Calu3 (cell line): ENCODE measurements at regions not wholly inside any gene's neighbourhood (a gene's known extent, or its start where the extent isn't known, plus 50 kb on each side); places are given as distances from the start of the nearest gene placed in this dataset.

Source experiments
- BruUV-seq: library from RNA; stranded (reverse); fragments of 400-500 nt; replicated peaks from 2 replicates; lab custom pipeline; 2021; lab: Mats Ljungman, UMichigan
- CTCF ChIA-PET: fragments of 300-600 bp; sonication (Branson Sonifier 250); formaldehyde crosslinking; loops from one replicate; lab custom pipeline; 2022; ENCODE audit warnings: antibody characterized with exemption; lab: Charles Lee
- DNase-seq: peaks from one replicate; pipeline ENCODE4 v3.0.0; 2022
- H3K27ac Mint-ChIP-seq: one replicate; pipeline ENCODE4 v1.8.0; 2022; ENCODE audit warnings: mixed read lengths; ENCODE audit not compliant: unreplicated experiment
- H3K27me3 Mint-ChIP-seq: one replicate; pipeline ENCODE4 v1.8.0; 2022; ENCODE audit warnings: mixed read lengths; ENCODE audit not compliant: unreplicated experiment
- H3K36me3 Mint-ChIP-seq: one replicate; pipeline ENCODE4 v1.8.0; 2022; ENCODE audit warnings: mild to moderate bottlenecking, moderate library complexity, mixed read lengths; ENCODE audit not compliant: insufficient read depth, unreplicated experiment
- H3K4me1 Mint-ChIP-seq: one replicate; pipeline ENCODE4 v1.8.0; 2022; ENCODE audit warnings: mild to moderate bottlenecking, low read depth, mixed read lengths; ENCODE audit not compliant: unreplicated experiment
- H3K4me3 Mint-ChIP-seq: one replicate; pipeline ENCODE4 v1.8.0; 2022; ENCODE audit warnings: mild to moderate bottlenecking, low read depth, moderate library complexity, mixed read lengths; ENCODE audit not compliant: unreplicated experiment
- H3K9me3 Mint-ChIP-seq: one replicate; pipeline ENCODE4 v1.8.0; 2022; ENCODE audit warnings: low read depth, mixed read lengths; ENCODE audit not compliant: unreplicated experiment
- CTCF ChIP-seq: fragments of 200-600 bp; IDR thresholded peaks from one replicate; pipeline ENCODE4 v1.8.0; 2022; ENCODE audit warnings: antibody characterized with exemption; ENCODE audit not compliant: unreplicated experiment
- intact Hi-C: fragments of 100-400 bp; cut with micrococcal nuclease; formaldehyde crosslinking; loops from one replicate; pipeline ENCODE4 v1.10.0; 2022; ENCODE audit not compliant: unreplicated experiment

GRCh38 chr4:130576218-130576617 is 1480.3 kb downstream of the C4orf33 start:
- Mint-ChIP-seq H3K4me1 (no peaks in the 10 kb centered on the region), H3K36me3 (no peaks in the 10 kb centered on the region), H3K27ac (no peak overlapping the region), H3K27me3 (no peaks in the 10 kb centered on the region), H3K9me3 (no peaks in the 10 kb centered on the region), H3K4me3 (no peak overlapping the region)
- no peak for DNase-seq
- BruUV-seq = no TSS peak
- no peak for TF ChIP-seq CTCF
- CTCF ChIA-PET = no interaction called here
- intact Hi-C loops = no loop called here

GRCh38 chr4:130591091-130591490 is 1495.1 kb downstream of the C4orf33 start:
- Mint-ChIP-seq H3K9me3 (no peaks in the 10 kb centered on the region), H3K36me3 (no peaks in the 10 kb centered on the region), H3K27me3 (no peaks in the 10 kb centered on the region), H3K4me1 (no peaks in the 10 kb centered on the region), H3K4me3 (no peak overlapping the region), H3K27ac (no peak overlapping the region)
- no peak for DNase-seq
- CTCF ChIA-PET = no interaction called here
- no peak for TF ChIP-seq CTCF
- BruUV-seq = no TSS peak
- intact Hi-C loops = no loop called here

- no TSS peak for BruUV-seq
- Mint-ChIP-seq H3K27ac (no peak overlapping the region), H3K4me3 (no peak overlapping the region), H3K27me3 (no peaks in the 10 kb centered on the region), H3K36me3 (no peaks in the 10 kb centered on the region), H3K9me3 (peaks cover 5% of the 10 kb centered on the region), H3K4me1 (peaks cover 9% of the 10 kb centered on the region)
- intact Hi-C loops = no loop called here
- no peak for DNase-seq
- TF ChIP-seq CTCF = no peak
- CTCF ChIA-PET = no interaction called here
Observed at GRCh38 chr4:130600706-130601105, 1504.8 kb downstream of the C4orf33 start.

GRCh38 chr4:130603043-130603442 is 1507.1 kb downstream of the C4orf33 start:
- Mint-ChIP-seq H3K27me3 (no peaks in the 10 kb centered on the region), H3K4me1 (peaks cover 9% of the 10 kb centered on the region), H3K27ac (no peak overlapping the region), H3K4me3 (no peak overlapping the region), H3K9me3 (peaks cover 5% of the 10 kb centered on the region), H3K36me3 (no peaks in the 10 kb centered on the region)
- BruUV-seq = no TSS peak
- intact Hi-C loops = no loop called here
- no peak for TF ChIP-seq CTCF
- CTCF ChIA-PET = no interaction called here
- DNase-seq = no peak
